H1 (cell line): ENCODE measurements at regions not wholly inside any gene's neighbourhood (a gene's known extent, or its start where the extent isn't known, plus 50 kb on each side); places are given as distances from the start of the nearest gene placed in this dataset.

Experiments
- CTCF ChIA-PET: fragments of 300-600 bp; sonication (Branson Sonifier 250); formaldehyde crosslinking; loops from one replicate; lab custom pipeline; 2021; ENCODE audit not compliant: partially characterized antibody; lab: Charles Lee
- POLR2A ChIA-PET: fragments of 300-600 bp; sonication (Branson Sonifier 250); formaldehyde crosslinking; loops from one replicate; lab custom pipeline; 2021; ENCODE audit warnings: inconsistent platforms; ENCODE audit not compliant: partially characterized antibody; lab: Charles Lee
- DNase-seq, 2 experiments: peaks; one replicate each; pipeline versions ENCODE4 v3.0.0 to v3.0.0-alpha.2; 2010 to 2022; ENCODE audit warnings: low spot score in 2 of 2, low read depth in 1 of 2, mixed read lengths in 1 of 2
- FAIRE-seq: peaks from 2 replicates; lab custom pipeline; 2011; peaks lifted over from hg19 to GRCh38; lab: Jason Lieb, UNC
- H2AFZ ChIP-seq: 2 replicates; pipeline ENCODE4 v1.8.1; 2012; ENCODE audit warnings: low read length, inconsistent platforms
- H2AK5ac ChIP-seq: 2 replicates; pipeline ENCODE4 v1.6.1; 2013; ENCODE audit warnings: low read depth, low read length
- H2BK120ac ChIP-seq: replicated peaks from 2 replicates; pipeline ENCODE3; 2013; ENCODE audit warnings: low read depth, low read length, inconsistent platforms
- H2BK12ac ChIP-seq: 2 replicates; pipeline ENCODE4 v1.6.1; 2013; ENCODE audit warnings: low read depth, low read length
- H2BK15ac ChIP-seq: 2 replicates; pipeline ENCODE4 v1.6.1; 2013; ENCODE audit warnings: low read length
- H2BK20ac ChIP-seq: 2 replicates; pipeline ENCODE4 v1.6.1; 2013; ENCODE audit warnings: low read length
- H2BK5ac ChIP-seq: 2 replicates; pipeline ENCODE4 v1.6.1; 2013; ENCODE audit warnings: low read depth, low read length
- H3K14ac ChIP-seq: 2 replicates; pipeline ENCODE4 v1.6.1; 2013; ENCODE audit warnings: inconsistent platforms; ENCODE audit not compliant: insufficient read length
- H3K18ac ChIP-seq: 2 replicates; pipeline ENCODE4 v1.6.1; 2013; ENCODE audit warnings: low read length; ENCODE audit errors: extremely low read depth
- H3K23ac ChIP-seq: 2 replicates; pipeline ENCODE4 v1.6.1; 2013; ENCODE audit warnings: inconsistent platforms; ENCODE audit not compliant: insufficient read length
- H3K23me2 ChIP-seq: 2 replicates; pipeline ENCODE4 v1.6.1; 2013; ENCODE audit warnings: low read depth, low read length
- H3K27ac ChIP-seq: 2 replicates; pipeline ENCODE4 v1.6.1; 2011; ENCODE audit warnings: low read depth, low read length, inconsistent platforms
- H3K27me3 ChIP-seq, 4 experiments: replicated peaks in 1 of 4; 1 replicate in 1 of 4; 2 replicates in 3 of 4; pipeline versions ENCODE4 v1.6.1 to v1.8.1; 2011 to 2013; ENCODE audit warnings: low read length in 3 of 4, mild to moderate bottlenecking in 3 of 4, inconsistent platforms in 2 of 4, mixed read lengths in 2 of 4, moderate library complexity in 1 of 4; ENCODE audit not compliant: control insufficient read depth in 3 of 4, insufficient read depth in 3 of 4; ENCODE audit errors: extremely low read depth in 1 of 4
- H3K36me3 ChIP-seq, 4 experiments: 2 replicates each; pipeline versions ENCODE4 v1.6.1 to v1.8.1; 2011 to 2013; ENCODE audit warnings: mild to moderate bottlenecking in 4 of 4, low read length in 3 of 4, moderate library complexity in 2 of 4, control low read depth in 1 of 4, inconsistent platforms in 1 of 4; ENCODE audit not compliant: insufficient read depth in 4 of 4, control insufficient read depth in 2 of 4
- H3K4ac ChIP-seq: replicated peaks from 2 replicates; pipeline ENCODE3; 2013; ENCODE audit warnings: low read length, low read depth, mixed read lengths, inconsistent platforms; ENCODE audit not compliant: insufficient read length
- H3K4me1 ChIP-seq, 4 experiments: replicated peaks in 1 of 4; 1 replicate in 1 of 4; 2 replicates in 3 of 4; pipeline versions ENCODE4 v1.6.1 to v1.8.1; 2011 to 2013; ENCODE audit warnings: low read length in 3 of 4, inconsistent platforms in 2 of 4, mixed read lengths in 1 of 4; ENCODE audit not compliant: insufficient read depth in 4 of 4, control insufficient read depth in 3 of 4
- H3K4me2 ChIP-seq, 2 experiments: 2 replicates each; pipeline versions ENCODE4 v1.6.1 to v1.8.1; 2011 to 2013; ENCODE audit warnings: low read depth in 2 of 2, low read length in 2 of 2, control low read depth in 1 of 2, inconsistent platforms in 1 of 2, mild to moderate bottlenecking in 1 of 2; ENCODE audit not compliant: insufficient read depth in 1 of 2
- H3K4me3 ChIP-seq, 4 experiments: fragments of 200-600, 300-600 bp in 1 of 4; sonication (generic), shearing (Covaris generic), sonication (Bioruptor Twin) in 1 of 4; 2 replicates each; pipeline versions ENCODE4 v1.5.1 to v1.8.1; 2011 to 2016; ENCODE audit warnings: low read length in 4 of 4, low read depth in 3 of 4, control low read depth in 2 of 4, inconsistent platforms in 2 of 4, mild to moderate bottlenecking in 2 of 4, mixed read lengths in 1 of 4, moderate library complexity in 1 of 4; ENCODE audit not compliant: insufficient read depth in 2 of 4; ENCODE audit errors: extremely low read depth in 1 of 4
- H3K56ac ChIP-seq: replicated peaks from 2 replicates; pipeline ENCODE3; 2013; ENCODE audit warnings: low read depth, mild to moderate bottlenecking, mixed read lengths, low read length, inconsistent platforms; ENCODE audit not compliant: insufficient read length
- H3K79me1 ChIP-seq: 2 replicates; pipeline ENCODE4 v1.6.1; 2013; ENCODE audit warnings: low read depth, low read length, control low read depth
- H3K79me2 ChIP-seq, 2 experiments: 2 replicates each; pipeline versions ENCODE4 v1.6.1 to v1.8.1; 2012 to 2013; ENCODE audit warnings: low read length in 2 of 2, mild to moderate bottlenecking in 2 of 2, inconsistent platforms in 1 of 2; ENCODE audit not compliant: insufficient read depth in 2 of 2, control insufficient read depth in 1 of 2
- H3K9ac ChIP-seq, 4 experiments: replicated peaks in 1 of 4; 1 replicate in 1 of 4; 2 replicates in 3 of 4; pipeline versions ENCODE4 v1.6.1 to v1.8.1; 2011 to 2013; ENCODE audit warnings: low read depth in 3 of 4, low read length in 3 of 4, control low read depth in 2 of 4, mild to moderate bottlenecking in 2 of 4, moderate library complexity in 2 of 4, inconsistent platforms in 1 of 4; ENCODE audit errors: extremely low read depth in 1 of 4
- H3K9me3 ChIP-seq, 2 experiments: 2 replicates each; pipeline versions ENCODE4 v1.6.1 to v1.8.1; 2012 to 2013; ENCODE audit warnings: mild to moderate bottlenecking in 2 of 2, moderate library complexity in 2 of 2, control low read depth in 1 of 2, inconsistent platforms in 1 of 2, low read depth in 1 of 2, low read length in 1 of 2, mixed read lengths in 1 of 2; ENCODE audit not compliant: insufficient read depth in 2 of 2
- H4K20me1 ChIP-seq, 2 experiments: replicated peaks in 1 of 2; 2 replicates each; pipeline versions ENCODE3 to v1.8.1; 2011 to 2013; ENCODE audit warnings: inconsistent platforms in 2 of 2, low read length in 2 of 2, mild to moderate bottlenecking in 1 of 2; ENCODE audit not compliant: insufficient read depth in 2 of 2, control insufficient read depth in 1 of 2
- H4K5ac ChIP-seq: 2 replicates; pipeline ENCODE4 v1.6.1; 2013; ENCODE audit warnings: low read length, low read depth, mixed read lengths, inconsistent platforms; ENCODE audit not compliant: insufficient read length
- H4K8ac ChIP-seq: 2 replicates; pipeline ENCODE4 v1.8.0; 2013; ENCODE audit warnings: mild to moderate bottlenecking, moderate library complexity, low read length, inconsistent platforms; ENCODE audit not compliant: insufficient read depth; ENCODE audit errors: extremely low read depth
- H4K91ac ChIP-seq: replicated peaks from 2 replicates; pipeline ENCODE3; 2013; ENCODE audit warnings: low read length, mixed read lengths, inconsistent platforms; ENCODE audit not compliant: insufficient read length
- ASH2L ChIP-seq: fragments of 200-600, 300-600 bp; sonication (generic); IDR thresholded peaks from one replicate; pipeline ENCODE4 v1.7.1; 2017; ENCODE audit warnings: low read length
- CHD1 ChIP-seq: IDR thresholded peaks from 2 replicates; pipeline ENCODE4 v1.6.1; 2012; ENCODE audit warnings: low read depth, low read length, improper control_type of control experiment
- FOSL1 ChIP-seq: IDR thresholded peaks from 2 replicates; pipeline ENCODE4 v1.6.1; 2011; ENCODE audit warnings: mild to moderate bottlenecking, low read depth, low read length, moderate library complexity; ENCODE audit not compliant: insufficient read depth
- GABPA ChIP-seq: IDR thresholded peaks from 2 replicates; pipeline ENCODE4 v1.6.1; 2011; ENCODE audit warnings: mild to moderate bottlenecking, low read length, moderate library complexity, borderline replicate concordance; ENCODE audit not compliant: insufficient read depth
- HDAC2 ChIP-seq, 2 experiments: fragments of 300-600 bp in 1 of 2; sonication (generic) in 1 of 2; IDR thresholded peaks; 2 replicates each; pipeline ENCODE4 v1.6.1; 2011 to 2012; ENCODE audit warnings: low read depth in 2 of 2, low read length in 2 of 2, mild to moderate bottlenecking in 2 of 2, moderate library complexity in 2 of 2, borderline replicate concordance in 1 of 2, inconsistent platforms in 1 of 2
- JUND ChIP-seq: IDR thresholded peaks from 2 replicates; pipeline ENCODE4 v1.6.1; 2011; ENCODE audit warnings: mild to moderate bottlenecking, improper control_type of control experiment, low read length
- PHF8 ChIP-seq: fragments of 200-600 bp; sonication (generic); conservative IDR thresholded peaks from 2 replicates; pipeline ENCODE4 v1.7.1; 2012; ENCODE audit warnings: low read depth, mild to moderate bottlenecking, inconsistent platforms, low read length, moderate library complexity
- RAD21 ChIP-seq, 2 experiments: IDR thresholded peaks in 1 of 2; conservative IDR thresholded peaks in 1 of 2; 2 replicates each; pipeline ENCODE4 v1.6.1; 2011; ENCODE audit warnings: low read depth in 2 of 2, low read length in 2 of 2, improper control_type of control experiment in 1 of 2, inconsistent platforms in 1 of 2, mild to moderate bottlenecking in 1 of 2, moderate library complexity in 1 of 2
- RXRA ChIP-seq: IDR thresholded peaks from 2 replicates; pipeline ENCODE4 v1.6.1; 2011; ENCODE audit warnings: low read depth, mild to moderate bottlenecking, low read length, moderate library complexity; ENCODE audit not compliant: insufficient read depth
- TAF1 ChIP-seq: IDR thresholded peaks from 2 replicates; pipeline ENCODE4 v1.6.1; 2011; ENCODE audit warnings: mild to moderate bottlenecking, low read depth, low read length
- WGBS, 2 experiments: shearing (Covaris generic) in 1 of 2; methylation state at CpG; one replicate each; pipeline versions ENCODE4 v1.1.6 to v1.1.7; 2013 to 2015; ENCODE audit warnings: low lambda C conversion rate in 2 of 2, mixed read lengths in 2 of 2, inconsistent platforms in 1 of 2, low coverage in 1 of 2, missing lambda C conversion rate in 1 of 2; ENCODE audit not compliant: insufficient replicate concordance in 2 of 2, insufficient coverage in 1 of 2, insufficient read length in 1 of 2; ENCODE audit errors: extremely low coverage in 1 of 2, missing lambda C conversion rate in 1 of 2; 5-methylcytosine and 5-hydroxymethylcytosine counted together
- TF ChIP-seq, protein P1 (sequence below): IDR thresholded peaks from 2 replicates; pipeline ENCODE4 v1.6.1; 2011; ENCODE audit warnings: low read depth, mild to moderate bottlenecking, low read length; ENCODE audit not compliant: insufficient read depth

DNA sequence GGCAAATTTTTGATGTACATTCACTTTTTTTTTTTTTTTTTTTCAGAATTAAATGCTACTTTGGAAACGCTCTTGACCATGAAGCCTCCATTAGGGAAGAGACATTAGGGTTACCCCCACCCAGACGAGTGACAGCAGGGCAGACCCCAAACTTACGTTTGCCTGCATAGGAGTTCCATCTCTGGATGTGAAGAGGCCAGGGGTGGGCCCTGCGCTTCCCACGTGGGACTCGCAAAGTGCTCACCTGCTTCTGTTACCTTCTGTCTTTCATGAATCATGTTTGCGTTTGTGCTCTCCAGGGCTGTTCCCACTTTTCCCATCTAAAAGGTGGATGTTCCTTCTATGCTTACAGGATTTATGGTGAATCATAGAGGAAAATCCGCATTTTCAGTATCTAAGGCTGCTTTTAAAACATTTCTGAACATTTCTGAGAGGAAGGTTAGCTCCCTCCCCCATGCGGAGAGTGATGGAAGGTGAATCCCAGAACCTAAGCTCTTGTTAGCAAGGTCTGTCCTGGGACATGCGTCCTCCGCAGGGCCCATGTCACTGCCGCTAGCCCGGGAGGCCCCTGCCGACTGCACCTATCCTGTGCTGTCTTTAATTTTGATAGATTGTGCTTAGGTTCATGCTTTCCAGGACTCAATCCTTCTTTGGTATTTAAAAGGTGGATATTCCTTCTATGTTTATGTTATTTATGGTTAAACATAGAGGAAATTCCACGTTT lies 135.7 kb upstream of the RTL1 start:
- H3K27me3 ChIP-seq: no peaks in the 10 kb centered on the region
- no peak overlapping the region for H2AK5ac ChIP-seq
- peaks cover 4% of the 10 kb centered on the region; the same call in 1 of the 2 replicates for H3K23me2 ChIP-seq
- FAIRE-seq (no peak), DNase-seq (no peak)
- no peak overlapping the region for H3K27ac ChIP-seq
- no peaks in the 10 kb centered on the region for H3K79me1 ChIP-seq
- H3K4ac ChIP-seq: no peak overlapping the region
- no peaks in the 10 kb centered on the region for H3K79me2 ChIP-seq
- H2BK12ac ChIP-seq: no peak overlapping the region
- H3K9me3 ChIP-seq: no peaks in the 10 kb centered on the region; a peak in 1 of 4 replicates
- H3K4me3 ChIP-seq: no peak overlapping the region
- no peak overlapping the region for H2AFZ ChIP-seq
- H3K36me3 ChIP-seq: no peaks in the 10 kb centered on the region
- H2BK15ac ChIP-seq: no peak overlapping the region
- H2BK5ac ChIP-seq: no peak overlapping the region
- no peak overlapping the region for H3K4me2 ChIP-seq
- no peak overlapping the region for H3K14ac ChIP-seq
- no peaks in the 10 kb centered on the region for H4K20me1 ChIP-seq
- no peak overlapping the region for H4K5ac ChIP-seq
- no peak overlapping the region for H2BK20ac ChIP-seq
- H3K18ac ChIP-seq: no peak overlapping the region
- H4K91ac ChIP-seq: no peak overlapping the region
- no peak overlapping the region for H3K23ac ChIP-seq
- H4K8ac ChIP-seq: no peak overlapping the region
- CTCF ChIA-PET: interaction anchor here (0.6 kb wide), 1 partner anchor 64 kb away, joined by 3 read pairs; no protein-coding TSS in a partner anchor
- WGBS, 2 experiments: 94% methylated on average over 15 of the region's 15 CpGs; no CpG with 5 or more reads in 1 of the 2 experiments
- H3K4me1 ChIP-seq: no peaks in the 10 kb centered on the region
- no peak overlapping the region for H3K9ac ChIP-seq
- no peak overlapping the region for H3K56ac ChIP-seq
- POLR2A ChIA-PET: no interaction called here
- H2BK120ac ChIP-seq: no peak overlapping the region
- TF ChIP-seq ASH2L (no peak), CHD1 (no peak), RXRA (no peak), RAD21 (IDR thresholded peaks at IDR 0.05 in 1 of 2, conservative IDR thresholded peaks at IDR 0.05 in 1 of 2; ENCODE audit: low read depth in 2 of 2, low read length in 2 of 2) (no peak), JUND (no peak), PHF8 (no peak), TAF1 (no peak), GABPA (no peak), FOSL1 (no peak), HDAC2 (IDR thresholded peaks at IDR 0.05; ENCODE audit: borderline replicate concordance in 1 of 2, low read depth in 2 of 2, low read length in 2 of 2) (no peak)
- TF ChIP-seq, protein P1, sequence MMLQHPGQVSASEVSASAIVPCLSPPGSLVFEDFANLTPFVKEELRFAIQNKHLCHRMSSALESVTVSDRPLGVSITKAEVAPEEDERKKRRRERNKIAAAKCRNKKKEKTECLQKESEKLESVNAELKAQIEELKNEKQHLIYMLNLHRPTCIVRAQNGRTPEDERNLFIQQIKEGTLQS: no peak
